Activated CD8-positive, alpha-beta memory T cell treated with anti-CD3 and anti-CD28 coated beads, Interleukin-2, amount 50 U/mL, for 48 hours (primary cell): ENCODE measurements at regions not wholly inside any gene's neighbourhood (a gene's known extent, or its start where the extent isn't known, plus 50 kb on each side); places are given as distances from the start of the nearest gene placed in this dataset.

Source experiments
- DNase-seq: peaks from one replicate; pipeline ENCODE4 v3.0.0-alpha.2; 2020

DNA sequence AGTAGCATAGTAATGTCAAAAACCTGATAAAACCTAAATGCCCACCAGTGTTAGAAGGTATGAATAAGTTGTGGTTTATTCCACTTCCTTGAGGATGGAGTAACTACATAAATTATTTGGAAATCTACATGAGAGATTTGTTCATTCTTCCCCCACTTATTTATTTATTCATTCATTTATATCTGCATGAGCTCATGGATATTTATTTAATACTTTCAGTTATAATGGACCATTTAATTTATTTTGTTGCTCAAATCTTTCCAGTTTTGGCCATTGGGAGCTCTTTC is 223.8 kb upstream of the S1PR3 start:
- DNase-seq: no peak

DNA sequence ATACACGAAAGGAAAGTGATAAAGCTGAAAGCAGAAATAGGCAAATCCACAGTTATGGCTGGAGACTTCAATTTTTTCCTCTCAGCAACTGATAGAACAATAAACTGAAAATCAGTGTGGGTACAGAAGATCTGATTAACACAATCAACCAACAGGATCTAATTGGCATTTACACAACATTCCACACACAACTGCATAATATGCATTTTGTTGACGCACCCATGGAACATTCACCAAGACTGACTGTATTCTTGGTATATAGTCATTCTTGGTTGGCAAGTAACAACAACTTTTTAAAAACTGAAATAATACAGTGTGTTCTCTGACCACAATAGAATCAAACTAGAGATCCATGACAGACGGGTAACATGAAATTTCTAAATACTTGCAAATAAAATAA is 218.7 kb upstream of the S1PR3 start:
- DNase-seq: no peak

DNA sequence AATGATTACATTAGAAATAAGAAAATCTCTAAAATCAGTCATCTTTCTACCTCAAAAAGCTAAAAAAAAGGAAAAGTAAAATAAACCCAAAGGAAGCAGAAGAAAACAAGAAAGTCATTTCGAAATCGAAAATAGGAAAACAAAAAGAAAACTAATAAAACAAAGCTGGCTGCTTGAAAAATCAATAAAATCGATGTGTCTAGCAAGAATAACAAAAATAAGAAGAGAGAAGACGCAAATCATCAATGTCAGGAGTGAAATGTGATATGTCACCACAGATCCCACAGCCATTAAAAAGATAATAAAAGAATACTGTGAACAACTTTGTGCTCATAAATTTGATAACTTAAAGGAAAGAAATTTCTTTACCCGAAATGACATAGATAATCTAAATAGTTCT is 218.1 kb upstream of the S1PR3 start:
- DNase-seq: no peak

DNA sequence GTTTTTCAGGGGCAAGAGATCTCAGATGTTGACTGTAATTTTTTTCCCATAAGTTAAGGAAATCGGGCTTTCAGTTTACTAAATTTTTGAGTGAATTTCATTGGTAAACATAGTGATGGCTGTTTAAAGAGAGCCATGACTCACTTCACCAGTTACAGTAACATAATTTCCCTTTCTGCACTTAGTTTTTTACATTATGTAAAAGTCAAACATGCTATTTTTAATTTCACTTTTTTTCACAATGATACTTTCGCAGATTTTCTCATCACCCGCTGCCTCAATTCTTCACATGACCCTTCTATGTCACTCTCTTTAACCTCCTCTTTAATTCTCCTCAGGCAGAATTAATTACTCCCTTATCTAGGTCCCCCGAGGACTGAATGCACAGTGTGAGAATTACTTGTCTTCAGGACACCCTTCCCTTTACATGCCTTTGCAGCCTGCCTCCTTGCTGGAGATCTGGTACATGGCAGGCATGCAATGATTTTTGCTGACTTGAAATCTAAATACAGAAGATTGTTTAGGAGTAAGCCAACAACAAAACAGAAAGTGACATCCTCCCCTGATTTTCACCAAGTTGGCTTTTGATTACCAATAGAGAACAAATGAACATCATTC is 217.5 kb upstream of the S1PR3 start:
- no peak for DNase-seq

DNA sequence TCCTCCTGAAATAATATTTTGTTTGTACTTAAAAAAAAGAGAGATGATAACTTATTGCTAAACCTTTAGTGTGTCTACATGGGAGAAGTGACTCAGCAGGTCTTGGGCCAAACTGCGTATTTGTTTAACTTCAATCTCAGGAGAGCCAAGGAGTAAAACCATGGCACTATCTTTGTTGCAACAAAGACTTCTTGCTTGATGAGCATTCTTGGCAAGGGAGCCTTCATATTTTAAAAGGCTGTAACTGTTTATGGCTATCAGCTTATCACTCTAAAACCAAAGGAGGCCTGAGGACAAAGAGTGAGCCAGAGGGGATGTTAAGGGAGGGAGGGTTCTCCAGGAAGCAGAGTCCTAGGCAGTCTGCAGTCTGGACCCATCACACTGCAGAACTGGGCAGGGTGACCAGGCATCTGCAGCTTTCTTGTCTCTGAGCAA is 216.2 kb upstream of the S1PR3 start:
- DNase-seq: no peak

DNA sequence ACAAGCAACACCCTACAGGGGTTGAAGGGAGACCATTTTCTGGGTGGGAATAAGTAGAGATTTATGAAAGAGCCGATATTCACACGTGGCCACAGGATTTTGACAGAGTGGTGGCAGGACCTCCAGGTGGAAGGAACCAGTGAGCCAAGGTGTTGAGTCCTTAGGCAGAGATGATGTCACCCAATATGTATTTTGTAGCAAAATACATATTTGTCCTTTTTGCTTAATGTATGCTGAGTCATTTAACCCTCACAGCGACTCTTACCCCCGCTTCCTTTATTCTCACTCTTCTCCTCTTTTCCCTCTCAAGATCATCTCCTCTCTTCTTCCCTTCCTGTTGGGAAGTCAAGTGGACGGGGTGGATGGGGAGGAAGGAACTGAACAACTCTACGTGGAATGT is 215.7 kb upstream of the S1PR3 start:
- DNase-seq: no peak

DNA sequence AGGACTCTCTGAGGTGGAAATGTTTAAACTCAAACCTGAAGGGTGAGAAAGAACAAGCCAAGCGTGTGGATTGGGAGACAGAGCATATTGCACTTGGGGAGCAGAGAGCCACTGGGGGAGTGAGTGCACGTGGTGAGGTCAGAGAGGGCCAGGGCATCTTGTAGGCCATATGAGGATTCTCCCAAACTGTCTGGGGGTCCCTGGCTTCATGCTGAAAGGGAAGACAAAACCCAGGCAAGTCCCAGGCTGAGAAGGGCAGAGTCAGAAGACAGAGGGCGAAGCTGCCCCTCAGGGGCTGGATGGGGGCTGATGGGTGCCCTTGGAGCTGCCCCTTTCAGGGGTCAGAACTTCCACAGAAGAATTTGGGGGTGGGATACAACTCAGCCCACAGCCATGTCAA is 215.3 kb upstream of the S1PR3 start:
- no peak for DNase-seq

DNA sequence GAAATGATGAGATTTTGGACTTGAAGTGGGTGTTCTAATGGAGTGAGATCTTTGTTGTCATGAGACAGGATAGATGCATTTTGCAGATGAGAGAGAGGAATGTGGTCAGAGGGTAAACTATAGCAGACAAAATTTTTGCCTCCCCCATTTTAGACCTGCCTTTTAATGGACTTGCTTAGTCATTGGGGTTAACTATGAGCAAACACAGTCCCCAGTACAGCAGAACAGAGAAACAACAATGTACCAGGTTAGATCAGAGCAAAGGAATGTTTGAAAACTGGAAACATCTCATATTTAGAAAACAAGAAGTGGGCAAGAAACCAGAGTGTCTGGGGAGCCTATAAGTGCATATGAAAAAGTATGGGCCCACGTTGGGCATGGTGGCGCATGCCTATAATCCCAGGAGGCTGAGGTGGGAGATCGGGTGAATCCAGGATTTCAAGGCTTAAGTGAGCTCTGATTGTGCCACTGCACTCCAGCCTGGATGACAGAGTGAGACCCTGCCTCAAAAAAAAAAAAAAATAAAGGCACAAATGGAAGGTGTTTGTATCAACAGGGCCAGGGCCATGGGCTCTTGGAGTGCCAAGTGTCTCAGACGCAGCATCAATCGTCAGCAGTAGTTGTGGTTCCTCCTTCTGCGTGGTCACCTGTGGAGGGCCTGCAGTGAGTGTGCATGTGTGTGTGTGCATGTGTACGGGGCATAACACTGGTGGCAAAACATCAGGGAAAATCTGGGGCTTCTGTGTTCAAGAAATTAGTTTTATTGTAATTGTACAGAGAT is 214.4 kb upstream of the S1PR3 start:
- DNase-seq: no peak

DNA sequence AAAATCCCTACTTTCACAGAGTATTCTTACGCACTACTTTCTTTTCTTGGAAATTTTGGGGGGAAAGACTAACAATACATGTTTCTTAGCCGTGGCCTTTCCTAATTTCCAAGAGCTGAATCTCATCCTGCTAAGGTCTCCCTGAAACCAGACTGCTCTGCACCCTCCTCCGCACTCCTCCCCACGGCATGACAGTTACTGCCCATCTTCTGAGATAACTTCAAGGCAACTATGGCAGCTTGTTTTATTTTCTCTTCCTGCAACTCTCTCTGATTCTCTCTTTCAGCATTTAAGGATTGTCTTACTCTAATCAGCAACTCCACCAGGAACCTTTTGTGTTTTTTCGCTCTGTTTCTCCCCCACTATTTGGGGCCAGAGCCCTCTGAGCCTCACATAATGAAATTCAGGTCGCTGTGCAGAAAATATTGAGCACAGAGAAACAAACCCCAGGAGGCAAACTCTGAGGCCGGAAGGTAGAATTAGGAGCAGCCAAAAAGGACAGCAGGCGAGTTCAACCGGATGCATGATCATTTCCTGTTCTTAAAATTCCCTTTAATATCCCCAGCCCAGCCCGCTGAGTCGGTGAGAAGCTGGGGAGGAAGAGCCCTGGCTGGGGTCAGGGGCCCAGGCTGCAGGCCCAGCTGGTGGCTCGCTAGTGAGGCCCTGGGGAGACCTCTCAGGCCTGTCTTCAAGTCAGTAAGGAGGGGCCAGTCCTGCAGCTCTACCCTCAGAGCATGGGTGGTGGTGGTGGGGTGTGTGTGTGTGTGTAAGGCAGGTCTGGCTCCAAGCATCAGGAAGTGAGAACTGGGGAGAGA is 213.6 kb upstream of the S1PR3 start:
- DNase-seq: no peak

DNA sequence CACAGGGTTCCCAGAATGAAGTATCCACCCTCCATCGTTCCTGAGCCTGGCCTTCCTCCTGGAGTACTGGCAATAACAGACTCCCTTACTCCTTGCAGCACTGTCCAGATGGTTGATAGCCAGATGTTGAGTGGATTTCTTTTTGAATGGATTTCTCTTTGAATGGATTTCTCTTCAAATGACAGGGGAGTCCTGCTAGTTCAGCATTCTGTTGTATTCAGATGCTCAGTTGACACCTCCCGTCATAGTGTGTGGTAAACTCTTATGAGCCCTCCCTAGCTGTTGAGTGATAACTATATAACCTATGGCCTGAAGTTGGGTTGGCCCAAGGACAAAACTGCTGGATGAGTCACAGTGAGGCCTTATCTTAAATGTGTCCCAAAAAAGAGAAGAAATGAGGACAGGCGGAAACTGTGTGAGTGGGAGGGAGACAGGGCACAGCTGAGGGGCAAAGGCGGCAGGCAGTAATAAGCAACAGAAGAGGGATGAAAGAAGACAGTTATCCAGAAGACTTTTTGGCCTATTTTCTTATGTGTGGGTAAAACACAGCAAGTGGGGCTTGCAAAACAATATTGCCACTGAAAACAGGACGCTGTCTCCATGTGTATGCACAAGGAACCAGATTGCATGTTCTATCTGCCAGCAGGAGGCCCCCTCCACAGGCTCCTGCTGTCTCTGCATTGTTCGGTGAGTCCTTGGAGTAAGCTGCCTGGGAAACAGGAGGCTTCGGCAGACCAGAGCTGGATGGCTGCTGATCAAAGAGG is 209.5 kb upstream of the S1PR3 start:
- DNase-seq: no peak

DNA sequence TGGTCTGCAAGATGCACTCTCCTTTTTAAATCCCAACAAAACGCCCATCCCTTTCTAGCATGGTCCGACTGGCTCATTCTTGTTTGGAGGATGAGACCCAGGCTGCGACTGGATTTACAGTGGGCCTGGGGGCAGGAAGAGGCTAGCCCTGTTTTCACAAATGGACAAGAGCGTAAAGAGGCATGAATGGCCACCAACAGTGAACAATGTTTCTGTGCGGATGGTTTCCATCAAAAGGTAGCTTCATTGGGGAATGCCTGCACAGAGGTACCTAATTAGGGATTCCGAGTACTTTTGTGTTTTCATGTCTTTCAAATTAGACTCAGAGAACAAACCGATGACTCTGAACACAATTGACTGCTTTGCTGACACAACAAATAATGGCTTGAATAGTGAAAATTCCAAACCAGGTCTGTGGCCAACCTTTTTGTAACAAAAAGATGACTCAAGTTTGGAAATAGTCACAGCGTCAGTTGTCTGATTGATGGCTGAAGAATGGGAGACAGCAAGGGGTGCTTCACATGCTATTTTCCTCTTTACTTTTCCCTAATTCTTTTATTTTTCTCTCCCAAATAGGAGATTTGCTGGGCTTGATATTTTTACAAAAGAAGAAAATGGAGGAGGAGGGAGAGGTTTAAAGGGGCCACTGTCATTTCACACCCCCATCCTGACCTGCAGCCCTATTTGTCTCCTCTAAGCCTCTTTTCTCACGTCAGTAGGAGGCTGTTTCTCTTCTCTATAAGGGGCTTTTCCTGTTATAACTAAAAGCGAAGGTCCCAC is 208.1 kb upstream of the S1PR3 start:
- no peak for DNase-seq

DNA sequence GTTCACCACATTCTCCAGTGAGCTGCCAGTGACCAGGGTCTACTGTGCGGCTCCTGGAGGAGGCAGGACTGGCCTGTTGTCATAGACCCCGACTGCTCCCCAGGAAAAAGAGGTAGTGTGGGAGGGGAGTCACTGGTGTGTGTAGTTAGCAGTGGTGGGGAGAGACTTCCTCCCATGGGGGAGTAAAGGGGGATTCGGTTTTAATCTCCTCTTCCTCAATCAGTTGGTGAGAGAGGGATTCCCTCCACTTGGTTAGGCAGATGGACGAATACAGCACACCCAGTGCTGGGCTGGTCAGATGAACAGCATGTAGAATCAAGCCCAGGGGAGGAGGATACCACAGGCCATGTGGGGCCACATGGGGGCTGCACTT is 207.6 kb upstream of the S1PR3 start:
- no peak for DNase-seq

DNA sequence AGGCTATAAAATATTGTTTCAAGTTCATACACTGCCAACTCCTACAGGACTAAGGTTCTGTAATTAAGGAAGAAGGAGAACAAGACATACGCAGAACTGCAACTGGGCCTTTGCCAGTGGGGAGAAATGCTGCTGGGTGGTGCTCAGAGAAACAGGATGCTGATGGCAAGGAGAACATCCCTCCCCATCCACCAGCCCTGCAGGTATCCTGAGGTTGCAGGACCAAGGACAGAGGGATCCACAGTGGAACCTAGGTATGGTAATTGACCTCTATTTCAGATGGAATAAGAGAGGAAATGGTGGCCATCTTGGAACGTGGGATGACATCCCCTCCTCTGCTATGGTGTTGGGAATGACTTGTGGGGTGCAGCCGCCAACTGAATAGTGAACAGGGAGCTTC is 206.3 kb upstream of the S1PR3 start:
- no peak for DNase-seq

DNA sequence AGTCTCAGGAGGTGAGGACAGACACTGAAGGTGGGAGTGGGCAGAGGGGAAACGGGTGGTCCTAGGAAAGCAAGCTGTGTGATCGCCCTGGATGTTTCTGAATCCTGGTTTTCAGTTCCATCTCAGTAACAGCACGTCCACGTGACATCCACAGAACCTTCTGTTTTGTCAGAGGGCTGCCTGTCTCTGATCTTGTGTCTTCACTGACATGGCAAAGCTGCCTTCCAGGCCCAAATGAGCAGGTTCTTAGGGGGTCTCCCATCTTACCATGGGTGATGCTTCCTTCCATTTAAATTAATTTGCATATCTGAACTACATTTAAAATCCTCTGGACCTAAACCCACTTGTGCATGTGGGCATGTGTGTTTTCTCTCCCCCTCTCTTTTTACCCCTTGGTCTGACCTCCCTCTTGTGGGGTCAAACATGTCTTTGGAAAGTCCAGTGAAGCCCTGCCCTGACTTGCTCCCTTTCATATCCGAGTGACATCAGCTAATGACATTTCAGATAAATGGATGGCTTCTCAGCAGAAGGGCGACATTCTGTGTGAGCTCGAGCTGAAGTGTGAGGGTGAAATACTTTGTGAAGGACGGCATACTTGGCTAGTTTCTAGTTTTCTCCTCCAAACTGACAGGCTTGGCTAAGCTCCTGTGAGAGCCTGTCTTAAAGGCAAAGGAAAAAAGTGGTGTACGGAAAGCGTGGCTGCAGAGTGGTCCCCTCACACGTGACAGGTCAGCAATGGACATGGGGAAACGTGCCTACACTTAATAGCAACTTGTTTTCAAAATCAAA is 204.8 kb upstream of the S1PR3 start:
- no peak for DNase-seq

DNA sequence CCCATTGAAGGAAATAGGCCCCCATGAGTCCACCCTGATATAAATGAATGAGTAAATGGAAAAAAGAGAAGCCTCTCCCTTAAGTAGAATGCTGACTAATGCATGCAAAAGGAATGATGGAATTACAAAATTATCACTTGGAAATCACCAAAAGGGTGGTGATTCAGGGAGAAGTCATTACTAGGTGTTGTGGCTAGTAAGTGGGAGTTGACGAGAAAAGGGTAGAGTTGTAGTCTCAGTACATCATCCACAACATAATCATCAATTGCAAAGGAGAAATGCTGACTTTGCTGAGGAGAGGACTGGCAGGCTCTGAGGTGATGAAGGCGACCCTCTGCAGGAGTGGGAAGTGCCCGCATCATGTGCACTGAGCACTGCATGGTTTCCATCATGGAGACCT is 201.5 kb upstream of the S1PR3 start:
- DNase-seq: no peak

DNA sequence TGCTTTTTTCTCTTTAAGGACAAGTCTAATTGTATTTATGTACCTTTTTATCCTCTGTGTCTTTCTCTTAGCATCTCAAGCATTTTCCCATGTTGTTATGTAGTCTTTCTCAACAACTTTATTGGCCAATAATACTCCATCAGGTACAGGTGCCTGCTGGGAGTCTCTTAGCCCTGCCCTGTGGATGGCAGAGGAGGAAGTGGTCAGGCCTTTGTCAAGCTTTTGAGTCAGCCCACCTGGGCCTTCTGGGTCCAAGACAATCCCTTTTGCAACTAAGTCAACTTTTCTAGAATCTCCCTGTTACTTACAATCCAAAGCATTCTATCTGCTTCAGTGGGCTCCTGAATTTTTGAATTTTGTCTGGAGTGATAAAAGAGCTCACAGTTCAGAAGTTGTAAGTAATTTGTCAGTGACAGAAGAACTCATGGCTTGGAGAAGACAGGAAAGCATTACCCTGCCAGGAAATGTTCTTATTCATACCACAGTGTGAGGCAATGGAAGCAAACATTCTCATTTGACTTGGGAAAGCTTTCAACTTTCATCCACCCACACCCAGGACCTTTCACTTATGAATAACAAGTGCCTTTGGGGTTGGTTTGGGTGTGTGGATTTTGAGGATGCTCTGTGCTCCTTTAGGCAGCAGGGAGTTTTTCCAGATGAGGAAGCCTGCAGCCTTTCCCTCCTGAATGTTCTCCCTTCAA is 200.0 kb upstream of the S1PR3 start:
- DNase-seq: no peak

DNA sequence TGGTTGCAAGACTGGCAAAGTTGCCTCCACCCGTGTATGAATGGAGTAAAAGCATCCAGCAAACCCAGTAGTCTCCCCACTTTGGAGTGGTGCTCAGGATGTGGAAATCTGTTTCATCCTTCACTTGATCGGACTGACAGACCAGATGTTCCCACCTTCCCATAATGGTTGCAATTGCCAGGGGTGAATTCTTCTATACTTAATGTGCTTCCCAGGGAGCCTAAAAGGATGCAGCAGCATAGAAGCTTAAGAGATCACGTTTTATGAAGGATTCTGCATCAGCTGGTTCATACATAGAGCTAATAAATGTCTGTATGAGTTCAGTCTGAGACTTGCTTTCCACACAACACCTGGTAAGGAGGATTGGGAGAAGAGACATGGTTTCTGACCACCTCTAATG is 198.8 kb upstream of the S1PR3 start:
- no peak for DNase-seq

DNA sequence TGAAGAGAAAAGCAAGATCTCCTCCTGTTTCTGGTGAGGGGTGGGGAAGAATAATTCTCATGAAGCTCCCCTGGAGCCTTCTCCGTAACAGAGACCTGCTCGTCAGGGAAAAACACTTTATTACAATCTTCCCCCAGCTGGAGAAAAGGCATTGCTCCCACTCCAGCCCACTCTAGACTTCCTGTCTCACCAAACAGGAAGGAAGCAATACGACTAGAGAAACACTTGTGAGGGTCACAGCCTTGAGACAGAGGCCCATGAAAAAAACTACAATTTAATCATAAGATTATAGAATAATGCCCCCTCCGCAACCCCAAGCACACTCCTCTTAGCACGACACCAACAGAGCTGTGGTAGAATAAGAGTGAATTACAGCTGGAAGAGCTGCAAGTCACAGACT is 197.2 kb upstream of the S1PR3 start:
- no peak for DNase-seq

DNA sequence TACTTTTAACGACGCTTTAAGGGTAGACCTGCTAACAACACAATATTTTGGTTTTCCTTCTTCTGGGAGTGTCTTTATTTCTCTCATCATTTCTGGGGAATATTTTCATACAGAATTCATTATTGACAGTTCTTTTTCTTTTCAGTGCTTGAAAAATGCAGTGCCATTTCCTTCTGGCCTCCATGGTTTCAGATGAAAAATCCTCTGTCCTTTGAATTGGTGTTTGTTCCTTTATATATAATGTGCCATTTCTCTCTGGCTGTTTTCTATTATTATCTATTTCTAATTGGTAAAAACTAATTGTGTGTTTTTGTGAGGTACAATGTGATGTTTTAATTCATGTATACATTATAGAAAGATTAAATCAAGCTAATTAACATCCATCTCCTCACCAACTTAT is 194.3 kb upstream of the S1PR3 start:
- no peak for DNase-seq

DNA sequence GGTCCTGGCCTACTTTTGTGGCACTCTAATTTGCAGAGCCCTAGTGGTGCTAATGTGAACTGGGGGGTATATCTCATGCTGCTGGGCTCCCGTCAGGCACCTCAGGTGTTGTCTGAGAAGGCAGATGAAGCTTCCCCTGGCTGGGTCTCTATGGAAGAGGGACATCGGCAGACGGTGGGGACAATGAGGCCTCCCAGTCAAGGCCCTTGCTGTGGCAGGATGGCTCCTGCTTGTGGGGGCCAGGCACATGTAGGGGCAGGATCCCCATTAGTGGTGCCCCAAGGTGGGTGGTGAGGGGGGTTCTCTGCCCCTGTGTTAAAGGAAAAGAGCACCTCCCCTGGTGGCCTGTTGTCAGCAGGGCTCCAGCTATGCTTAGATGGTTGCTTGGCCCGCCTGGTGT is 192.8 kb upstream of the S1PR3 start:
- DNase-seq: no peak
